GM12891 (cell line): ENCODE measurements at regions not wholly inside any gene's neighbourhood (a gene's known extent, or its start where the extent isn't known, plus 50 kb on each side); places are given as distances from the start of the nearest gene placed in this dataset.

ENCODE experiments used
- DNase-seq: peaks from one replicate; pipeline ENCODE4 v3.0.0; 2011; ENCODE audit warnings: low spot score; ENCODE audit not compliant: insufficient read length
- FAIRE-seq: peaks from 2 replicates; lab custom pipeline; 2011; peaks lifted over from hg19 to GRCh38; lab: Jason Lieb, UNC
- PAX5 ChIP-seq: IDR thresholded peaks from 2 replicates; pipeline ENCODE4 v1.6.1; 2011; ENCODE audit warnings: low read length, moderate library complexity, mild to moderate bottlenecking; ENCODE audit not compliant: insufficient read depth, severe bottlenecking
- POLR2A ChIP-seq: IDR thresholded peaks from 2 replicates; pipeline ENCODE4 v1.6.1; 2011; ENCODE audit warnings: low read depth, low read length, control low read depth
- POLR2AphosphoS5 ChIP-seq: IDR thresholded peaks from 2 replicates; pipeline ENCODE4 v1.6.1; 2011; ENCODE audit warnings: low read depth, low read length, control low read depth
- POU2F2 ChIP-seq: IDR thresholded peaks from 2 replicates; pipeline ENCODE4 v1.6.1; 2011; ENCODE audit warnings: low read depth, mild to moderate bottlenecking, control low read depth, low read length, moderate library complexity
- SPI1 ChIP-seq: IDR thresholded peaks from 2 replicates; pipeline ENCODE4 v1.6.1; 2011; ENCODE audit warnings: low read depth, low read length, control low read depth
- TAF1 ChIP-seq: IDR thresholded peaks from 2 replicates; pipeline ENCODE4 v1.6.1; 2011; ENCODE audit warnings: low read depth, low read length, control low read depth

GRCh38 chr7:97460433-97460832 is 271.5 kb upstream of the TAC1 start:
- DNase-seq (no peak), FAIRE-seq (no peak)
- TF ChIP-seq PAX5 (no peak), TAF1 (no peak), POLR2A (no peak), POU2F2 (no peak), POLR2AphosphoS5 (no peak), SPI1 (no peak)

- TF ChIP-seq PAX5 (no peak), POLR2AphosphoS5 (no peak), TAF1 (no peak), POU2F2 (no peak), POLR2A (no peak), SPI1 (no peak)
- DNase-seq = no peak
- no peak for FAIRE-seq
Measured at GRCh38 chr7:97461596-97461995, 270.3 kb upstream of the TAC1 start.

GRCh38 chr7:97466071-97466470 is 265.8 kb upstream of the TAC1 start:
- TF ChIP-seq PAX5 (no peak), POLR2A (no peak), TAF1 (no peak)
- FAIRE-seq (no peak), DNase-seq (no peak)

GRCh38 chr7:97466999-97467740 is 264.7 kb upstream of the TAC1 start:
- DNase-seq (no peak), FAIRE-seq (no peak)
- TF ChIP-seq PAX5 = no peak
- TF ChIP-seq POLR2AphosphoS5 = no peak

- FAIRE-seq (no peak), DNase-seq (no peak)
- TF ChIP-seq POU2F2 = no peak
- TF ChIP-seq POLR2A = no peak
- no peak for TF ChIP-seq TAF1
- TF ChIP-seq POLR2AphosphoS5 = no peak
- TF ChIP-seq SPI1 = no peak
- TF ChIP-seq PAX5 = no peak
Measured at GRCh38 chr7:97468493-97468892, 263.4 kb upstream of the TAC1 start.

GRCh38 chr7:97470726-97471125 is 261.2 kb upstream of the TAC1 start:
- no peak for DNase-seq
- TF ChIP-seq TAF1 (no peak), SPI1 (no peak), PAX5 (no peak), POLR2AphosphoS5 (no peak), POU2F2 (no peak), POLR2A (no peak)
- no peak for FAIRE-seq

- TF ChIP-seq TAF1 = no peak
- no peak for TF ChIP-seq PAX5
- TF ChIP-seq POLR2AphosphoS5 = no peak
- no peak for TF ChIP-seq POLR2A
- no peak for TF ChIP-seq SPI1
- no peak for TF ChIP-seq POU2F2
- no peak for FAIRE-seq
- DNase-seq = no peak
Measured at GRCh38 chr7:97471491-97471890, 260.4 kb upstream of the TAC1 start.

GRCh38 chr7:97479740-97480290 is 252.1 kb upstream of the TAC1 start:
- no peak for TF ChIP-seq POLR2A
- no peak for TF ChIP-seq POLR2AphosphoS5
- TF ChIP-seq TAF1 = no peak
- TF ChIP-seq SPI1 = no peak
- TF ChIP-seq PAX5 = no peak
- no peak for TF ChIP-seq POU2F2
- no peak for FAIRE-seq
- no peak for DNase-seq

- no peak for TF ChIP-seq TAF1
- no peak for TF ChIP-seq POLR2AphosphoS5
- TF ChIP-seq POU2F2 = no peak
- no peak for TF ChIP-seq PAX5
- FAIRE-seq (no peak), DNase-seq (no peak)
Measured at GRCh38 chr7:97480772-97481390, 251.0 kb upstream of the TAC1 start.

- DNase-seq = no peak
- no peak for TF ChIP-seq POLR2A
- TF ChIP-seq TAF1 = no peak
- TF ChIP-seq SPI1 = no peak
- no peak for TF ChIP-seq POU2F2
- TF ChIP-seq POLR2AphosphoS5 = no peak
- TF ChIP-seq PAX5 = no peak
- no peak for FAIRE-seq
Measured at GRCh38 chr7:97495487-97495886, 236.4 kb upstream of the TAC1 start.
